NCI-H2081 (cell line): ENCODE measurements at regions not wholly inside any gene's neighbourhood (a gene's known extent, or its start where the extent isn't known, plus 50 kb on each side); places are given as distances from the start of the nearest gene placed in this dataset.
"Not testable (repeated sequence)": the region's sequence is repeated elsewhere in the genome, so short reads cannot be mapped to it uniquely, and the experiment has no call there.

Experiments
- DNase-seq, 2 experiments: peaks; one replicate each; lab custom pipeline; 2025; lab: John Stamatoyannopoulos, UW

GRCh38 chr10:125236091-125236490 lies 75.7 kb upstream of the CTBP2 start:
- no peak for DNase-seq

GRCh38 chr10:125235093-125236069 lies 75.0 kb upstream of the CTBP2 start:
- no peak for DNase-seq

- not testable (repeated sequence) for DNase-seq
These were observed 74.2 kb upstream of the CTBP2 start for GRCh38 chr10:125234576-125234975.

GRCh38 chr10:125233726-125234125 lies 73.4 kb upstream of the CTBP2 start:
- no peak for DNase-seq

- DNase-seq: no peak
These were observed 72.5 kb upstream of the CTBP2 start for GRCh38 chr10:125232841-125233240.

- DNase-seq: no peak
These were observed 71.6 kb upstream of the CTBP2 start for GRCh38 chr10:125231813-125232475.

- DNase-seq: no peak
These were observed 70.9 kb upstream of the CTBP2 start for GRCh38 chr10:125231116-125231812.

- DNase-seq: no peak
These were observed 69.9 kb upstream of the CTBP2 start for GRCh38 chr10:125230251-125230650.

GRCh38 chr10:125228245-125228940 lies 68.0 kb upstream of the CTBP2 start:
- not testable (repeated sequence) for DNase-seq

GRCh38 chr10:125227546-125227945 lies 67.2 kb upstream of the CTBP2 start:
- no peak for DNase-seq

- DNase-seq: no peak
These were observed 66.5 kb upstream of the CTBP2 start for GRCh38 chr10:125226823-125227222.

GRCh38 chr10:125226005-125226404 lies 65.6 kb upstream of the CTBP2 start:
- DNase-seq: no peak

GRCh38 chr10:125225051-125225450 lies 64.7 kb upstream of the CTBP2 start:
- no peak for DNase-seq

GRCh38 chr10:125222515-125223308 lies 62.3 kb upstream of the CTBP2 start:
- no peak for DNase-seq

- DNase-seq: no peak
These were observed 61.4 kb upstream of the CTBP2 start for GRCh38 chr10:125221716-125222115.

GRCh38 chr10:125219776-125220175 lies 59.4 kb upstream of the CTBP2 start:
- DNase-seq: no peak

- DNase-seq: no peak
These were observed 58.6 kb upstream of the CTBP2 start for GRCh38 chr10:125218967-125219366.

GRCh38 chr10:125217990-125218675 lies 57.8 kb upstream of the CTBP2 start:
- no peak for DNase-seq

GRCh38 chr10:125216861-125217260 lies 56.5 kb upstream of the CTBP2 start:
- no peak for DNase-seq

GRCh38 chr10:125216309-125216708 lies 55.9 kb upstream of the CTBP2 start:
- no peak for DNase-seq

GRCh38 chr10:125214283-125214570 lies 53.9 kb upstream of the CTBP2 start:
- no peak for DNase-seq
